ENCODE measurements at regions not wholly inside any gene's neighbourhood (a gene's known extent, or its start where the extent isn't known, plus 50 kb on each side); places are given as distances from the start of the nearest gene placed in this dataset.

DNA sequence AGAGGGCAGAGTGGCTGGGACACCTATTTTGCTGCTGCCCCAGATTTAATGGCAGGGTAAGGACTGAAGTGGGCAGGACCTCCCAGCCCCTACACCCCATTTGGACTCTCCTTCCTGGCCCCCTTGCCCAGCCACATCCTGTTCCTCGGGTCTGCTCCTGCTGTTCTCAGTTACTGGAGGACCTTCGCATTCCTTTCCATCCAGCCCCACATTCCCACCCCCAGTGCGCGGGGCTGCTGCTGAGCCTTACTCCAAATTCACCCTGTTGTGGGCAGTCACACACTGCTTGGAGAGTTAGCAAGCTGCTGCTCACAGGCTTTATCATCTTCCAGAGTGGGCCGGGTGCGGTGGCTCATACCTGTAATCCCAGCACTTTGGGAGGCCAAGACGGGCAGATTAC, 75.2 kb upstream of the SLC14A2 start:
- H3K4me3 ChIP-seq (ENCODE audit: low read length in 2 of 2), result no peak overlapping the region
- peak overlapping the region; percentile 29 for H3K23ac ChIP-seq (ENCODE audit: low read depth, low read length, poor library complexity)
- no peak overlapping the region for H4K91ac ChIP-seq (ENCODE audit: low read depth, low read length, poor library complexity)
- H3K36me3 ChIP-seq (replicated peaks in 1 of 2; ENCODE audit: control insufficient read depth in 2 of 2, insufficient read depth in 2 of 2, low read length in 2 of 2), result no peaks in the 10 kb centered on the region
- H3K4me2 ChIP-seq (ENCODE audit: insufficient read depth, low read length, poor library complexity, severe bottlenecking), result no peak overlapping the region
- DNase-seq (ENCODE audit: low spot score), result no peak
- no peak overlapping the region for H2AK5ac ChIP-seq (ENCODE audit: low read depth, low read length)
- H3K9me3 ChIP-seq (replicated peaks in 1 of 2; ENCODE audit: control insufficient read depth in 2 of 2, insufficient read depth in 1 of 2, low read depth in 1 of 2, low read length in 2 of 2), result no peaks in the 10 kb centered on the region
- no peak overlapping the region for H3K9ac ChIP-seq (ENCODE audit: low read depth, low read length, poor library complexity)
- no peak overlapping the region for H3K4ac ChIP-seq (ENCODE audit: low read length)
- H2BK5ac ChIP-seq (ENCODE audit: low read length), result no peak overlapping the region
- H3K18ac ChIP-seq (ENCODE audit: low read length), result no peak overlapping the region
- H4K8ac ChIP-seq (ENCODE audit: low read depth, low read length), result no peak overlapping the region
- WGBS, 2 donors (ENCODE audit: extremely low coverage in 2 of 2, insufficient read length in 2 of 2, insufficient replicate concordance in 1 of 2), result no CpG with 5 or more reads among the region's 7 CpGs
- H2BK15ac ChIP-seq (ENCODE audit: low read length), result no peak overlapping the region
- H2BK12ac ChIP-seq (ENCODE audit: low read length), result no peak overlapping the region
- peak overlapping the region; percentile 25 for H3K14ac ChIP-seq (ENCODE audit: low read length)
- H3K4me1 ChIP-seq (ENCODE audit: control insufficient read depth in 2 of 2, insufficient read depth in 1 of 2, low read depth in 1 of 2, low read length in 2 of 2), result no peaks in the 10 kb centered on the region
- H3K27me3 ChIP-seq (ENCODE audit: control insufficient read depth in 3 of 3, insufficient read depth in 3 of 3, low read depth in 1 of 3, low read length in 3 of 3), result no peaks in the 10 kb centered on the region
- no peak overlapping the region for H2BK120ac ChIP-seq (ENCODE audit: low read depth, low read length)
- H2AFZ ChIP-seq (ENCODE audit: low read length), result no peak overlapping the region
- no peak overlapping the region for H3K27ac ChIP-seq (replicated peaks; ENCODE audit: low read length)
- no peaks in the 10 kb centered on the region for H3K79me1 ChIP-seq (ENCODE audit: low read depth, low read length)

DNA sequence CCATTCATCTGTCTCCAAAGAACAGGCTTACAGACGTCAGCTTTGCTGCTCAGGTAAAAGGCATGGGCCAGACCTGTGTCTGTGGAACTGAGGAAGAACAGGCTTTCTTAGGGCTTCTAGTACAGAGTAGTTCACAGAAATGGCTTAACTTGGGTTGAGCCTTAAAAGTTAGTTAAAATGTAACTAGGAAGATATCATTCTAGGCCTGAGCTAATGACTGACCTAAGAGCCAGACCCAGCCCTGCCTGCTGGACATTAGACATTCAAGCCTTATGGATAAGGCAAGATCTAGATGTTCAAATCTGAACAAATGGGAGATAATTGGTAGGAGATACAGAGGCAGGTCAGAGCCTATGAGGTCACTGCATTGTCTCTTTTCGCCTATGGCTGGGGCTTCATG, 73.9 kb upstream of the SLC14A2 start:
- Histone ChIP-seq H3K4me3 (ENCODE audit: low read length in 2 of 2) (no peak overlapping the region), H2BK12ac (ENCODE audit: low read length) (no peak overlapping the region), H2AK5ac (ENCODE audit: low read depth, low read length) (no peak overlapping the region), H2BK5ac (ENCODE audit: low read length) (no peak overlapping the region), H3K4me2 (ENCODE audit: insufficient read depth, low read length, poor library complexity, severe bottlenecking) (no peak overlapping the region), H2BK15ac (ENCODE audit: low read length) (no peak overlapping the region), H2AFZ (ENCODE audit: low read length) (no peak overlapping the region), H4K8ac (ENCODE audit: low read depth, low read length) (no peak overlapping the region), H3K27ac (replicated peaks; ENCODE audit: low read length) (no peak overlapping the region), H3K9me3 (replicated peaks in 1 of 2; ENCODE audit: control insufficient read depth in 2 of 2, insufficient read depth in 1 of 2, low read depth in 1 of 2, low read length in 2 of 2) (no peaks in the 10 kb centered on the region), H3K14ac (ENCODE audit: low read length) (no peak overlapping the region), H3K36me3 (replicated peaks in 1 of 2; ENCODE audit: control insufficient read depth in 2 of 2, insufficient read depth in 2 of 2, low read length in 2 of 2) (no peaks in the 10 kb centered on the region), H2BK120ac (ENCODE audit: low read depth, low read length) (no peak overlapping the region), H3K4me1 (ENCODE audit: control insufficient read depth in 2 of 2, insufficient read depth in 1 of 2, low read depth in 1 of 2, low read length in 2 of 2) (no peaks in the 10 kb centered on the region), H3K23ac (ENCODE audit: low read depth, low read length, poor library complexity) (no peak overlapping the region), H3K27me3 (ENCODE audit: control insufficient read depth in 3 of 3, insufficient read depth in 3 of 3, low read depth in 1 of 3, low read length in 3 of 3) (no peaks in the 10 kb centered on the region), H3K9ac (ENCODE audit: low read depth, low read length, poor library complexity) (no peak overlapping the region), H3K4ac (ENCODE audit: low read length) (no peak overlapping the region), H3K18ac (ENCODE audit: low read length) (no peak overlapping the region), H3K79me1 (ENCODE audit: low read depth, low read length) (no peaks in the 10 kb centered on the region), H4K91ac (ENCODE audit: low read depth, low read length, poor library complexity) (no peak overlapping the region)
- no peak for DNase-seq (ENCODE audit: low spot score)
- WGBS, 2 donors (ENCODE audit: extremely low coverage in 2 of 2, insufficient read length in 2 of 2, insufficient replicate concordance in 1 of 2), result no CpG with 5 or more reads among the region's 2 CpGs

DNA sequence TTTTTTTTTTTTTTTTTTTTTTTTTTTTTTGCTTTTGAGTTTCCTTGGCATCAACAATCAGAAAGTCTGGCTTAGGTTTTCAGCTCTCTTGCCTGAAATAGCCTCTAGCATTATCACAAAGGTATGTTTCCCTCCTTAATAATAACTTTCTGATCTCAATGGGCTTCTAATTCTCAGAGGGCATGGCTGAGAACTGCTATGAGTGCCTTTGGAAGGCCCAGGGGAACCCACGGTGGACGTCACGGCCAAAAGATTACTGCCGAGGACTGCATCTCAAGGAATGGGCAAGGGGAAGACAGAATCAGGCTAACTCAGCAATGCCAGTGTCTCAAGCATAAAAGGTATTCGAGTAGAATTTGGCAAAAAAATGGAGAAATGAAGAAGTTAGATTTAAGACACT, 73.2 kb upstream of the SLC14A2 start:
- Histone ChIP-seq H3K9me3 (replicated peaks in 1 of 2; ENCODE audit: control insufficient read depth in 2 of 2, insufficient read depth in 1 of 2, low read depth in 1 of 2, low read length in 2 of 2) (no peaks in the 10 kb centered on the region), H2AFZ (ENCODE audit: low read length) (no peak overlapping the region), H3K36me3 (replicated peaks in 1 of 2; ENCODE audit: control insufficient read depth in 2 of 2, insufficient read depth in 2 of 2, low read length in 2 of 2) (no peaks in the 10 kb centered on the region), H2BK120ac (ENCODE audit: low read depth, low read length) (no peak overlapping the region), H4K91ac (ENCODE audit: low read depth, low read length, poor library complexity) (no peak overlapping the region), H3K27me3 (ENCODE audit: control insufficient read depth in 3 of 3, insufficient read depth in 3 of 3, low read depth in 1 of 3, low read length in 3 of 3) (no peaks in the 10 kb centered on the region), H2BK12ac (ENCODE audit: low read length) (no peak overlapping the region), H3K9ac (ENCODE audit: low read depth, low read length, poor library complexity) (no peak overlapping the region), H3K4me1 (ENCODE audit: control insufficient read depth in 2 of 2, insufficient read depth in 1 of 2, low read depth in 1 of 2, low read length in 2 of 2) (no peaks in the 10 kb centered on the region), H2BK5ac (ENCODE audit: low read length) (no peak overlapping the region), H3K14ac (ENCODE audit: low read length) (no peak overlapping the region), H3K4me3 (ENCODE audit: low read length in 2 of 2) (no peak overlapping the region), H3K27ac (replicated peaks; ENCODE audit: low read length) (no peak overlapping the region), H2AK5ac (ENCODE audit: low read depth, low read length) (no peak overlapping the region), H3K23ac (ENCODE audit: low read depth, low read length, poor library complexity) (no peak overlapping the region), H2BK15ac (ENCODE audit: low read length) (no peak overlapping the region), H3K18ac (ENCODE audit: low read length) (no peak overlapping the region), H3K79me1 (ENCODE audit: low read depth, low read length) (no peaks in the 10 kb centered on the region), H3K4ac (ENCODE audit: low read length) (no peak overlapping the region), H3K4me2 (ENCODE audit: insufficient read depth, low read length, poor library complexity, severe bottlenecking) (no peak overlapping the region), H4K8ac (ENCODE audit: low read depth, low read length) (no peak overlapping the region)
- no CpG with 5 or more reads among the region's 5 CpGs for WGBS, 2 donors (ENCODE audit: extremely low coverage in 2 of 2, insufficient read length in 2 of 2, insufficient replicate concordance in 1 of 2)
- DNase-seq (ENCODE audit: low spot score), result no peak

DNA sequence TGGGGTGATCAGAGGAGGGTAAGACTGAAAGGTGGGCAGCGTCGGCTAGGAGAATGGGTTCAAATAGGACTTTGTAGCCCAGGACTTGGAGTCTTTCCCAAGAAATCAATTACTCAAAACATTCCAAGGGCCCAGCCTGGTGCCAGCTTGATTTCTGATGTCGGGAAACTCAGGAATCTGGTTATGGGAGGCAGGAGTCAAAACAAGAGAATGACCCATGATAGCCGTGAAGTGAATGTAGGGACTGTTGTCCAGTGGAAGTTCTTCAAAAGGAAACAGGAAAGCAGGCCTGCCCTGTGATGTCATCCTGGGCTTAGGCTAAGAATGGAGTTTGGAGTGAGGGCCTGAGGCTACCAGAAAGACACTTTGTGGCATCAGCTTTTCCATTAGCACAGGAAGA, 67.4 kb upstream of the SLC14A2 start:
- H2BK5ac ChIP-seq (ENCODE audit: low read length), result no peak overlapping the region
- no peak overlapping the region for H2BK12ac ChIP-seq (ENCODE audit: low read length)
- H3K9ac ChIP-seq (ENCODE audit: low read depth, low read length, poor library complexity), result no peak overlapping the region
- DNase-seq (ENCODE audit: low spot score), result no peak
- H2BK120ac ChIP-seq (ENCODE audit: low read depth, low read length), result no peak overlapping the region
- no peak overlapping the region for H4K91ac ChIP-seq (ENCODE audit: low read depth, low read length, poor library complexity)
- WGBS, 2 donors (ENCODE audit: extremely low coverage in 2 of 2, insufficient read length in 2 of 2, insufficient replicate concordance in 1 of 2), result no CpG with 5 or more reads among the region's 4 CpGs
- no peaks in the 10 kb centered on the region for H3K9me3 ChIP-seq (replicated peaks in 1 of 2; ENCODE audit: control insufficient read depth in 2 of 2, insufficient read depth in 1 of 2, low read depth in 1 of 2, low read length in 2 of 2)
- no peaks in the 10 kb centered on the region for H3K36me3 ChIP-seq (replicated peaks in 1 of 2; ENCODE audit: control insufficient read depth in 2 of 2, insufficient read depth in 2 of 2, low read length in 2 of 2)
- no peak overlapping the region for H4K8ac ChIP-seq (ENCODE audit: low read depth, low read length)
- H2AK5ac ChIP-seq (ENCODE audit: low read depth, low read length), result no peak overlapping the region
- no peak overlapping the region for H3K4me2 ChIP-seq (ENCODE audit: insufficient read depth, low read length, poor library complexity, severe bottlenecking)
- H3K27me3 ChIP-seq (ENCODE audit: control insufficient read depth in 3 of 3, insufficient read depth in 3 of 3, low read depth in 1 of 3, low read length in 3 of 3), result no peaks in the 10 kb centered on the region
- H3K4me3 ChIP-seq (ENCODE audit: low read length in 2 of 2), result no peak overlapping the region
- H3K14ac ChIP-seq (ENCODE audit: low read length), result no peak overlapping the region
- no peak overlapping the region for H3K23ac ChIP-seq (ENCODE audit: low read depth, low read length, poor library complexity)
- no peak overlapping the region for H3K27ac ChIP-seq (replicated peaks; ENCODE audit: low read length)
- H3K4me1 ChIP-seq (ENCODE audit: control insufficient read depth in 2 of 2, insufficient read depth in 1 of 2, low read depth in 1 of 2, low read length in 2 of 2), result peaks cover 0 to 2% of the 10 kb centered on the region in 2 donors
- no peaks in the 10 kb centered on the region for H3K79me1 ChIP-seq (ENCODE audit: low read depth, low read length)
- no peak overlapping the region for H2AFZ ChIP-seq (ENCODE audit: low read length)
- no peak overlapping the region for H2BK15ac ChIP-seq (ENCODE audit: low read length)
- no peak overlapping the region for H3K4ac ChIP-seq (ENCODE audit: low read length)
- H3K18ac ChIP-seq (ENCODE audit: low read length), result no peak overlapping the region
